ENCODE measurements at regions not wholly inside any gene's neighbourhood (a gene's known extent, or its start where the extent isn't known, plus 50 kb on each side); places are given as distances from the start of the nearest gene placed in this dataset.

DNA sequence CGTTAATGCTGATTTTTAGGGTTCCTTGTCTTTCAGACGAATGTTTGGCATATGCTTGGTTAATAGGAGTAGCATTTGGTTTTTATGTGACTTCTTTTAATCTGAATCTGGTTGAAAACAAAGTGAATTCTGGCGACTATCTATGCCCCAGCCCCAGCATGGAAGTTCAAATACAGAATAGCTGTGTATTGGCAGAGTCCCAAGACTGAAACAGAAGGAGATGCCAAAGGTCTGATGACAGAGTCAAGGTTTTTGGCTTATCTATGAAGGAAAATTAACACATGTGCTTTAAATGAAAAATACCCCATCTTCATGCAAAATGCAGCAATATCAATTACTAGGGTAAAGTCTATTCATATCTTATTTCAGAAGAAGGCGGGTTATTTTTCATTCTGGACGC lies 734.8 kb upstream of the NXPH2 start:
- H3K4me1 ChIP-seq, result no peaks in the 10 kb centered on the region
- no peak overlapping the region for H3K4me3 ChIP-seq
- intact Hi-C loops (cut with DNase I; ENCODE audit: low total_unique reads), result no loop called here
- 30 to 49% (median 43%) methylated on average over 5 of the region's 5 CpGs for WGBS, 5 donors
- no peaks in the 10 kb centered on the region for H3K27me3 ChIP-seq
- TF ChIP-seq, protein P1, sequence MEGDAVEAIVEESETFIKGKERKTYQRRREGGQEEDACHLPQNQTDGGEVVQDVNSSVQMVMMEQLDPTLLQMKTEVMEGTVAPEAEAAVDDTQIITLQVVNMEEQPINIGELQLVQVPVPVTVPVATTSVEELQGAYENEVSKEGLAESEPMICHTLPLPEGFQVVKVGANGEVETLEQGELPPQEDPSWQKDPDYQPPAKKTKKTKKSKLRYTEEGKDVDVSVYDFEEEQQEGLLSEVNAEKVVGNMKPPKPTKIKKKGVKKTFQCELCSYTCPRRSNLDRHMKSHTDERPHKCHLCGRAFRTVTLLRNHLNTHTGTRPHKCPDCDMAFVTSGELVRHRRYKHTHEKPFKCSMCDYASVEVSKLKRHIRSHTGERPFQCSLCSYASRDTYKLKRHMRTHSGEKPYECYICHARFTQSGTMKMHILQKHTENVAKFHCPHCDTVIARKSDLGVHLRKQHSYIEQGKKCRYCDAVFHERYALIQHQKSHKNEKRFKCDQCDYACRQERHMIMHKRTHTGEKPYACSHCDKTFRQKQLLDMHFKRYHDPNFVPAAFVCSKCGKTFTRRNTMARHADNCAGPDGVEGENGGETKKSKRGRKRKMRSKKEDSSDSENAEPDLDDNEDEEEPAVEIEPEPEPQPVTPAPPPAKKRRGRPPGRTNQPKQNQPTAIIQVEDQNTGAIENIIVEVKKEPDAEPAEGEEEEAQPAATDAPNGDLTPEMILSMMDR (IDR thresholded peaks at IDR 0.05), result no peak
- TF ChIP-seq POLR2AphosphoS5 (IDR thresholded peaks at IDR 0.05) (no peak), EP300 (IDR thresholded peaks at IDR 0.05) (no peak), POLR2A (IDR thresholded peaks at IDR 0.05) (no peak)
- H3K27ac ChIP-seq, result no peak overlapping the region
- DNase-seq, result peak in 1 of 2 donors; percentile 16
- H3K9me3 ChIP-seq, result no peaks in the 10 kb centered on the region
- H3K36me3 ChIP-seq, result no peaks in the 10 kb centered on the region

DNA sequence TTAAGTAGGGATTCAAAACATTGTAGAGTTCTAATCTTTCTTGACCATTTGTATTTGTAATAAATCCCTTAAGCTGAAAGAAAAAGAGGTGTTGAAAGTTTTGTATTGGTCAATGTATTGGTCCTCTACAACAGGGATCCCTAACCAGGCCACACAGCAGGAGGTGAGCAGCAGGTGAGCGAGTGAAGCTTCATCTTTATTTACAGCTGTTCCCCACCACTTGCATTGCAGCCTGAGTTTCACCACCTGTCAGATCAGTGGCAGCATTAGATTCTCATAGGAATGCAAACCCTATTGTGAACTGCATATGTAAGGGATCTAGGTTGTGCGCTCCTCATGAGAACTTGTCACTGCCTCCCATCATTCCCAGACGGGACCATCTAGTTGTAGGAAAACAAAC lies 715.7 kb upstream of the NXPH2 start:
- 83 to 92% (median 84%) methylated on average over 3 of the region's 3 CpGs for WGBS, 5 donors
- TF ChIP-seq POLR2AphosphoS5 (IDR thresholded peaks at IDR 0.05), result no peak
- TF ChIP-seq EP300 (IDR thresholded peaks at IDR 0.05), result no peak
- TF ChIP-seq POLR2A (IDR thresholded peaks at IDR 0.05), result no peak
- TF ChIP-seq, protein P1 (IDR thresholded peaks at IDR 0.05), result no peak
- no peak for DNase-seq
- no peaks in the 10 kb centered on the region for H3K4me1 ChIP-seq
- intact Hi-C loops (cut with DNase I; ENCODE audit: low total_unique reads), result no loop called here
- H3K4me3 ChIP-seq, result no peak overlapping the region
- no peaks in the 10 kb centered on the region for H3K27me3 ChIP-seq
- H3K36me3 ChIP-seq, result no peaks in the 10 kb centered on the region
- H3K9me3 ChIP-seq, result peaks cover 0 to 25% (median 12%) of the 10 kb centered on the region in 4 donors
- no peak overlapping the region for H3K27ac ChIP-seq

DNA sequence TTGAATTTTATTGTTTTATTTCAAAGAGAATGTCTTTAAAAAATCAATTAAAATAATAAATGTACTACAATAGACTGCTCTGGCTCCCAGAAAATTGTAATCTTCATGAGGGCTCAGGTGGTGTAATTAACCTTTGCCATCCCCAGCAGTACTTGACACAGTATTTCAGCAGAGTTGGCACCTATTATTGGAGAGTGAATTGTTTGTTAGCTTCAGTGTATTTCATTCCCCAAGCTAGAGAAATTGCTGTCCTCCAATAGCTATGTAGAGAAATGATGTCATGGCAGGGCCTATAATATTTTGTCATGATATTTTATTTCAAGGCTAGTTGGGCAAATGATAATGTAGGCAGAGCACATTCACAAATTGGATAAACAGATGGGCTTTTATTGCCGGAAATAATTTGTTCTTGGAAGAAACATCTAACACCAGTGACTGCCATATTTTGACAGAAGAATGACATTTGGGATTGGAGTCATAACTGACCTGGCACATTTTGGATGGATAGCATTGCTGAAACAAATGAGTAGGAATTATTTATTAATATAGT lies 712.0 kb upstream of the NXPH2 start:
- H3K9me3 ChIP-seq, result no peaks in the 10 kb centered on the region
- no peak overlapping the region for H3K4me3 ChIP-seq
- no peak for TF ChIP-seq POLR2AphosphoS5 (IDR thresholded peaks at IDR 0.05)
- TF ChIP-seq EP300 (IDR thresholded peaks at IDR 0.05), result no peak
- TF ChIP-seq POLR2A (IDR thresholded peaks at IDR 0.05), result no peak
- TF ChIP-seq, protein P1 (IDR thresholded peaks at IDR 0.05), result no peak
- H3K27me3 ChIP-seq, result no peaks in the 10 kb centered on the region
- WGBS, 5 donors, result 83 to 96% (median 86%) methylated on average over 1 of the region's 1 CpG
- H3K4me1 ChIP-seq, result no peaks in the 10 kb centered on the region
- H3K36me3 ChIP-seq, result no peaks in the 10 kb centered on the region
- no peak for DNase-seq
- no peak overlapping the region for H3K27ac ChIP-seq
- intact Hi-C loops (cut with DNase I; ENCODE audit: low total_unique reads), result no loop called here

DNA sequence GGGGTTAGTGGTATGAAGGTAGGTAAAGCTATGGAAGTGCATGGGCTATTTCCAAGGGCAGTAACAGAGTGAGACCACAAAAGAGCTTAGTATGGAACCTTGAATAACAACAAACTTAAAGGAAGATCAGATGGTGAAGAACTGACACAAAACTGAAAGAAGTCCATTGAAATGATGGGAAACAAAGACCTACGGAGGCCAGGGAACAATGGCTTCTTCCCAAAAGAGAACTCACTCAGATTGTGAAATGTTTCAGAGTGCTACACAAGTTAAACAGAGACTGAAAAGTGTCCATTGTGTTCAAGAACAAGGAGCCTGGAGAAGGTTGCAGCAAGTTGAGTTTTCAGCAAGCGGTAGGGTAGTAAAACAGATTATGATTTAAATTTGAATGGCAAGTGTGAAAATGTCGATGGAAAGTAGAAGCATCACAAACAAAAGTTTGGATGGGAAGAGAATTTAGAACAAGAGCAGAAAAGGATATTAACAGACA lies 700.0 kb upstream of the NXPH2 start:
- WGBS, 5 donors, result 78 to 91% (median 87%) methylated on average over 3 of the region's 3 CpGs
- Histone ChIP-seq H3K9me3 (no peaks in the 10 kb centered on the region), H3K27me3 (no peaks in the 10 kb centered on the region), H3K4me3 (no peak overlapping the region), H3K27ac (no peak overlapping the region), H3K36me3 (no peaks in the 10 kb centered on the region), H3K4me1 (no peaks in the 10 kb centered on the region)
- intact Hi-C loops (cut with DNase I; ENCODE audit: low total_unique reads), result no loop called here
- DNase-seq, result no peak
- TF ChIP-seq, protein P1 (IDR thresholded peaks at IDR 0.05), result no peak
- TF ChIP-seq EP300 (IDR thresholded peaks at IDR 0.05) (no peak), POLR2A (IDR thresholded peaks at IDR 0.05) (no peak), POLR2AphosphoS5 (IDR thresholded peaks at IDR 0.05) (no peak)
